Activated CD4-positive, CD25-positive, alpha-beta regulatory T cell treated with anti-CD3 and anti-CD28 coated beads, Interleukin-2, amount 50 U/mL, for 72 hours (primary cell): ENCODE measurements at regions not wholly inside any gene's neighbourhood (a gene's known extent, or its start where the extent isn't known, plus 50 kb on each side); places are given as distances from the start of the nearest gene placed in this dataset.

Experiments
- DNase-seq: peaks from one replicate; pipeline ENCODE4 v3.0.0; 2021

DNA sequence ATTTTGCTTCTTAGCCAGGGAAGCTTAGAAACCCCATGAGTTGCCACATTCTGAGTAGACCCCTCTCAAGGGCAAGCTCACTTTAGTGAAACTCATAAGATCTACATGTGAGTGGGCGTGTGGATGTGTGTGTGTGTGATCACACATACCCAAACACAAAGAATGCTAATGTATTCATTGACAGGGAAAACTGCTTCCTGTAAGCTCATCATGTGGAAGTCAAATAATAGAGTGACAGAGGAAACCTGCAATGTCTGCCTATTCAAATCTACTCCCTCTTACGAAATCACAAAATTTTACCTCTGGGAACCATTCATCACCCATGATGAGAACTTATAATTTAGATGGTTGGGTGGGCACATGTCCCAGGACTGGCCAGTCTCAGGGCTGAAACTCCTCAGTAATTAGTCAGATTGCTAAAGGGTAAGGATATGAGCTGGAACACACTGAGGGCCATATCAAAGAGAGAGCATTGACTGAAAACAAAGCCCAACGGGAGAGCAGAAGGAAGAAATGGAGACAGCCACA, 94.5 kb upstream of the CCDC150 start:
- DNase-seq, result no peak

GRCh38 chr2:196546151-196546919, 93.2 kb upstream of the CCDC150 start:
- DNase-seq, result no peak

- no peak for DNase-seq
Observed at GRCh38 chr2:196549052-196549451, 90.5 kb upstream of the CCDC150 start.

DNA sequence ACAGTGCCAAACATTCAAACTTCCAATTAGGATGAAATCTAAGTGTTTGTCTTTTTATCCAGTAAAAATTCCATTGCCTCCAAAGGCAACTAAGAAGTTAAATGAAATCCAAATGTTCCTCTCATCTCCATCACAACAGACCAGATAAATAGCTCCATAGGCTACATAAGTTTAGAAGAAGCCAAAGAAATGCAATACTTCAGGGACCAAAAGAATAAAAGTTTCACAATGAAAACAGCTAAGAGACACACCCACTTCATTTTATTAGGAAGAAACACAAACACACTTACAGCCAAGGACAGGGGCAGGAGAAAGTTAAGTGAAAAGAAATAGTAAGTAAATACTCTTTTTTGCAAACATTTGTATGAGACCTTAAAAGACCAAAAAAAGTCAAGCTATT, 88.5 kb upstream of the CCDC150 start:
- DNase-seq, result no peak

- DNase-seq, result no peak
Observed at GRCh38 chr2:196555161-196555560, 84.4 kb upstream of the CCDC150 start.

GRCh38 chr2:196555726-196556125, 83.8 kb upstream of the CCDC150 start:
- no peak for DNase-seq

DNA sequence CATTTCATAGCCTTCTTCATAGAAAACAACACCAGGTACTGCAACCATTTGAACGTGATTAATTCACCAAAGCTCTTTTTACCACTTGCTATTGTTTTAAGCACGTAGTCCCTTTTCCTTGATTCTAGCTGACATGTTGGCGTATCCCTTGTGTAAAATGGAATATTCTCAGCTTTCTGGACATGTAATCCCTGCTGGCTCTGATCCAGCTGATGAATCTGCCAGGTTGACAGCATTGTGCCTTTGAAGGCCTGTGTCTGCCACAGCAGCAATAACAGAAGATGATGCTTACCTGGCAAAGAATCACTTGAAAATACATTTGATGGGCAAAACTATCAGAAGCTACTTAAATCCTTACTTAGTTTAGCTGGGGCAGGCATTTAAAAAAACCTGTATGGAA, 81.0 kb upstream of the CCDC150 start:
- DNase-seq, result no peak

DNA sequence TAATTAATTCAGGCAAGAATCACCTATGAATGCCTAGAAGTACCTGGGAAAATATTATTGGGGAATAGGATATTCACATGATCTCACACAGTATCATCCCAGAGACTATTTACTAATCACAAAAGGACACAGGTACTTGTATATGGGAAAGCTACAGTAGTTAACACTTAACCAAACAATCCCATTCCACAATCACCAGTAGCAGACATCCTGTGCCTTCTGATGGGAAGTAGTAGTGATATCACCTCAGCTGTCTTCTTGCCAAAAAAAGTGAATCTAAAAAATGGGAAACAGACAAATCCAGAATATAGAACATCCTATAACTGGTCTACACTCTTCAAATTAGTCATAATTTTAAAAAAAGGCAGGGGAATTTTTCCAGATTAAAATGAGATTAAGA, 75.6 kb upstream of the CCDC150 start:
- no peak for DNase-seq

- no peak for DNase-seq
Observed at GRCh38 chr2:196565106-196565765, 74.3 kb upstream of the CCDC150 start.

- no peak for DNase-seq
Observed at GRCh38 chr2:196565982-196566381, 73.5 kb upstream of the CCDC150 start.

- no peak for DNase-seq
Observed at GRCh38 chr2:196566961-196567666, 72.4 kb upstream of the CCDC150 start.

- DNase-seq, result no peak
Observed at GRCh38 chr2:196568506-196568905, 71.0 kb upstream of the CCDC150 start.

DNA sequence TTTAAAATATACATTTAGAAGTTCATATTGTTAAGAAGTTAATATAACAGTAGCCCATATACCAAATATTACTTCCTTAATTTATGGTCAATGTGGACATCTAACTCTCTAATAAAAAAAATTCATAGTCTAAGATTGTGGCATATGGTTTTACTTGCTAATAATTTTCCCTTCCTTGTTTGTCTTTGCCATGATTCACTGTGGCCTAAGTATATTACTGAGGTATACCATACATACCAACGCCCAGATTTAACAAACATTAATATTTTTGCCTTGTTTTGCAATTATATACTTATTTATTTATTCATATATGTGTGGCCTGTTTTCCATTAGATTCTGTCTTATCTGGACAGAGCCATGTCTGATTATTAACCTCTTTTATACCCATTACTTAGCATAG, 54.6 kb upstream of the CCDC150 start:
- no peak for DNase-seq

- no peak for DNase-seq
Observed at GRCh38 chr2:196586511-196586991, 53.0 kb upstream of the CCDC150 start.

GRCh38 chr2:196587056-196587455, 52.5 kb upstream of the CCDC150 start:
- DNase-seq, result no peak

DNA sequence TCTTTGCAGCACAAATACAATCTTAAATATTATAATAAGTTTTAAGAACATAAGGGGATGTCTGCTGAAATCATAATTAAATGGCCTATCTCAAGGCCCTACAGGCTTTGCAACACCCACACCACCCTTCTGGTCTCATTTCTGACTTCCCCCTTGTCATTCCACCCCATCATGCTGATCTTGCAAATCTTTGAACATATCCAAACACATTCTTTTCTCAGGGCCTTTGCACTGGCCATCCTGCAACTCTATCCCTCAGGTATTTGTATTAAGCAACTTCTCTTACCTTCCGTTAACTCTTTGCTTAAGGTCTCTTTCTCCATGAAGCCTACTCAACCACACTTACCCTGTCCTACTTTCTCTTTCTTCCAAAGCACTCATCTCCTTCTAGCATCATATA, 51.8 kb upstream of the CCDC150 start:
- DNase-seq, result no peak

GRCh38 chr2:196589419-196589818, 50.1 kb upstream of the CCDC150 start:
- no peak for DNase-seq
